Memory B cell (primary cell): ENCODE measurements at regions not wholly inside any gene's neighbourhood (a gene's known extent, or its start where the extent isn't known, plus 50 kb on each side); places are given as distances from the start of the nearest gene placed in this dataset.

Source experiments
- ATAC-seq: fragments of 150-1000 bp; cut with Tn5 transposase; 2 replicates; pipeline ENCODE4 v1.10.0; 2021; ENCODE audit warnings: low read depth, mild to moderate bottlenecking, moderate library complexity
- DNase-seq, 2 donors: peaks; one replicate each; pipeline ENCODE4 v3.0.0; 2022; ENCODE audit warnings: low spot score in 2 of 2
- H3K27ac Mint-ChIP-seq: one replicate; pipeline ENCODE4 v1.8.0; 2022; ENCODE audit warnings: mild to moderate bottlenecking, moderate library complexity, mixed read lengths
- H3K27me3 Mint-ChIP-seq: one replicate; pipeline ENCODE4 v1.8.0; 2022; ENCODE audit warnings: mixed read lengths
- H3K36me3 Mint-ChIP-seq: one replicate; pipeline ENCODE4 v1.8.0; 2022; ENCODE audit warnings: mild to moderate bottlenecking, mixed read lengths
- H3K4me1 Mint-ChIP-seq: one replicate; pipeline ENCODE4 v1.8.0; 2022; ENCODE audit warnings: mixed read lengths
- H3K4me3 Mint-ChIP-seq: one replicate; pipeline ENCODE4 v1.8.0; 2022; ENCODE audit warnings: mild to moderate bottlenecking, moderate library complexity, mixed read lengths
- H3K9me3 Mint-ChIP-seq: one replicate; pipeline ENCODE4 v1.8.0; 2022; ENCODE audit warnings: mixed read lengths

GRCh38 chr14:22478247-22478646 is 110.8 kb downstream of the DAD1 start:
- DNase-seq = no peak
- Mint-ChIP-seq H3K27me3 (peaks cover 5% of the 10 kb centered on the region), H3K4me1 (peaks cover 73% of the 10 kb centered on the region), H3K9me3 (no peaks in the 10 kb centered on the region), H3K27ac (peak overlapping the region; percentile 77), H3K4me3 (no peak overlapping the region), H3K36me3 (no peaks in the 10 kb centered on the region)
- no peak for ATAC-seq

DNA sequence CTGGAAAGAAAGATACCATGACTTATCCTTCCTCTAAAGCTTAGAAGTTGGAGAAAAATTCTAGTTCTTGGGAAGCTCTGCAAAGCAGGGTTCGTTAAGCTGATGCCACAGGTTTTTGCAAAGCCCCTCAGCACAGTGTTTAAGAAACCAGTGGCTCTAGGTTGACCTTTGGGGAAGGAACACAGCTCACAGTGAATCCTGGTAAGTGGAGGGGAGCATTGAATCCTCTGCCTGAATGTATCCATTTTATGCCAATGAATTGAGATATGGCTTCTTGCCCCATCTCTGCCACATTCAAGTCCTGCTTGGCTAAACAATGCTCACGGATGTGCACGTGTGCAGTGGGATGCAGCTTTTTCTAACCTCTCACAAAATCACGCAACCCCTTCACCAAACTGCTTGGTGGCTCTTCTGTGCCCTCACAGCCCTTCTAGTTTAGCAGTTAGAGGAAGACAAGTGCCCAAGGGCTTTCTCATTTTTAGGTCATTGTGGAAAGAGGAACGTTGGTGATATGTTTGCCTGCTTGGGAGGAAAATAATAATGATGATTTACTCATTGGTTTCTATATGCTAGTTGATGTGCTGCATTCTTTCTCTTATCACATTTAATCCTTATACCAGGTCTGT is 111.3 kb downstream of the DAD1 start:
- Mint-ChIP-seq H3K36me3 (no peaks in the 10 kb centered on the region), H3K9me3 (no peaks in the 10 kb centered on the region), H3K4me3 (peak overlapping the region; percentile 12), H3K4me1 (peaks cover 75% of the 10 kb centered on the region), H3K27ac (peak overlapping the region; percentile 77), H3K27me3 (peaks cover 5% of the 10 kb centered on the region)
- DNase-seq = no peak
- ATAC-seq = peak; percentile 10

DNA sequence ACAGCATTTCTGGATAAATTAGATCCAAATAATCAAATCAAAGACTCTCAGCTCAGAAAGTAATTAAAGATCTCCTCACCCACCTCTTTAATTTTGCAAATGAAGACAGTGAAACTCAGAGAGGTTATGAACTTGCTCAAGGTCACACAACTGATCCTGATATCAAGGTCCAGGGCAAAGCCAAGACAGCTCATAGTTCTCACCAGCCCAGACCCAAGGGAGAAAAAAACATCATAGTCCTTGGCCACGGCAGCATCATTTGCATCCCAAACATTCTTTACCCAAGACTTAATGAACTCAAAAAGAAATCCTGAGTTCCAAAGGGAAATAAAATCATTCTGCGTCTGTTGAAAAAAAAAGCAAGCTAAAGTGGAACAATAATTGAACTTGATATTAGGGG is 112.1 kb downstream of the DAD1 start:
- Mint-ChIP-seq H3K4me3 (no peak overlapping the region), H3K4me1 (peaks cover 69% of the 10 kb centered on the region), H3K27ac (peak overlapping the region; percentile 77), H3K9me3 (no peaks in the 10 kb centered on the region), H3K27me3 (peaks cover 4% of the 10 kb centered on the region), H3K36me3 (no peaks in the 10 kb centered on the region)
- ATAC-seq (no peak), DNase-seq (no peak)

- Mint-ChIP-seq H3K27ac (peak overlapping the region; percentile 77), H3K4me1 (peaks cover 65% of the 10 kb centered on the region), H3K36me3 (no peaks in the 10 kb centered on the region), H3K4me3 (no peak overlapping the region), H3K27me3 (peaks cover 4% of the 10 kb centered on the region), H3K9me3 (no peaks in the 10 kb centered on the region)
- ATAC-seq = no peak
- no peak for DNase-seq
Observed at GRCh38 chr14:22476005-22476751, 112.8 kb downstream of the DAD1 start.

- Mint-ChIP-seq H3K27me3 (peaks cover 5% of the 10 kb centered on the region), H3K4me1 (peaks cover 63% of the 10 kb centered on the region)
Observed at GRCh38 chr14:22475381-22475780, 113.6 kb downstream of the DAD1 start.

DNA sequence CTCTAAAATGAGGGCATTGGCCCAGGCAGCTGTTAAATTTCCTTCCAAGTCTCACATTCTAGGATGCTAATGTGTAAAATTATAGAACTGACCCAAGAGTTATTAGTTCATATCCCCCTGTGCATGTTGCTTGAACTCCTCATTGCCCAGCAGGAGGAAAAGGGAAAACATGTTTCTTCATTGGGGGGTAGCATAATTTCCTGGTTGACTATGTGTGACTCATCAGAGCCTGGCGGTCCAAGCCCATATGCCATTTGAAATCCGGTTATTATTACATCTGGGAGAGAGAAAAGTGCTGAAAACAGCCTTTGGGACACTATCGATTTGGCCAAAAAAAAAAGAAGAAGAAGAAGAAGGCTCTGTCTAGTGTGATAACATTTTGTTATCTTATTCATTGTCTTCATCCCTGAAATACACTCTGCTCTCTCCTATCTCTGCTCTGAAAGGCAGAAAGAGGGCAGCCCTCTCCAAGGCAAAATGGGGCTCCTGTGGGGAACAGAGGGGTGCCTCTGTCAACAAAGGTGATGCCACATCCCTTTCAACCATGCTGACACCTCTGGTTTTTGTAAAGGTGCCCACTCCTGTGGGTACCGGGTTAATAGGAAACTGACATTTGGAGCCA is 114.2 kb downstream of the DAD1 start:
- Mint-ChIP-seq H3K36me3 (no peaks in the 10 kb centered on the region), H3K27ac (peak overlapping the region; percentile 59), H3K27me3 (peaks cover 5% of the 10 kb centered on the region), H3K4me1 (peaks cover 60% of the 10 kb centered on the region), H3K4me3 (no peak overlapping the region), H3K9me3 (no peaks in the 10 kb centered on the region)
- ATAC-seq (no peak), DNase-seq (no peak)

More at GRCh38 chr14:22475381-22475780, 113.6 kb downstream of the DAD1 start:
- peak overlapping the region; percentile 59 for H3K27ac Mint-ChIP-seq
- DNase-seq (no peak), ATAC-seq (no peak)
- H3K36me3 Mint-ChIP-seq = no peaks in the 10 kb centered on the region
- H3K4me3 Mint-ChIP-seq = no peak overlapping the region
- H3K9me3 Mint-ChIP-seq = no peaks in the 10 kb centered on the region

GRCh38 chr14:22472935-22473854 is 115.8 kb downstream of the DAD1 start:
- ATAC-seq (peak; percentile 77), DNase-seq (peak; percentile 39 to 58)
- Mint-ChIP-seq H3K4me3 (no peak overlapping the region), H3K27me3 (peaks cover 3% of the 10 kb centered on the region), H3K27ac (peak overlapping the region; percentile 52), H3K9me3 (no peaks in the 10 kb centered on the region), H3K4me1 (peaks cover 56% of the 10 kb centered on the region), H3K36me3 (no peaks in the 10 kb centered on the region)

GRCh38 chr14:22472466-22472865 is 116.6 kb downstream of the DAD1 start:
- Mint-ChIP-seq H3K27me3 (peaks cover 3% of the 10 kb centered on the region), H3K4me3 (no peak overlapping the region), H3K36me3 (no peaks in the 10 kb centered on the region), H3K9me3 (no peaks in the 10 kb centered on the region), H3K4me1 (peaks cover 51% of the 10 kb centered on the region), H3K27ac (peak overlapping the region; percentile 52)
- DNase-seq (no peak), ATAC-seq (no peak)

DNA sequence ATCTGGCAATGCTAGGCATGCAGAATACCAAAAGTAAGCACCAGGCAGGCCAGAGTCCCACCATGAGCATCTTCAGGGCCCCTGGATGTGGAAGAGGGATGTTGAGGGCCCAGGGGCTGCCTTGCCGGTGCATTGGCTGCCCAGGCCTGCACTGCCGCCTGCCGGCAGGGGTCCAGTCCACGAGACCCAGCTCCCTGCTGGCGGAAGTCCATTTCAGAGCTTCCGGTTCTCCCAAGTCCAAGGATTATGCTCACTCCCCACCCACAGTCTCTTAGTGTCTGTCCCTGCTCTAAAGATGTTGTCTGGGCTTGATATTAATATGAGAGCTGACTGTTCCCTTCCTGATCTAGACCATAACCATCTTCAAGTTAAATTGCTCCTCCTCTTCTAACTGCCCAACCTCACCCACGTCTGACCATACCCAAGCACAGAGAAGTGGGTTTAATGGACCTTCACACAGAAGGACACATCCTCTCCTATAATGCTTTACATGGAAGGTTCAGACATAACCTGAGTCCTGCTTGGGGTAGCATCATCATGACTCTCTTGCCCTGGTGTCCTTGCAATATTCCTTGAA is 117.4 kb downstream of the DAD1 start:
- no peak overlapping the region for H3K4me3 Mint-ChIP-seq
- peaks cover 1% of the 10 kb centered on the region for H3K27me3 Mint-ChIP-seq
- no peaks in the 10 kb centered on the region for H3K36me3 Mint-ChIP-seq
- H3K27ac Mint-ChIP-seq = no peak overlapping the region
- peaks cover 45% of the 10 kb centered on the region for H3K4me1 Mint-ChIP-seq
- ATAC-seq (no peak), DNase-seq (no peak)
- no peaks in the 10 kb centered on the region for H3K9me3 Mint-ChIP-seq

- Mint-ChIP-seq H3K4me1 (peaks cover 42% of the 10 kb centered on the region), H3K36me3 (no peaks in the 10 kb centered on the region), H3K27me3 (peaks cover 1% of the 10 kb centered on the region), H3K27ac (peak overlapping the region; percentile 18), H3K9me3 (no peaks in the 10 kb centered on the region), H3K4me3 (peak overlapping the region; percentile 68)
- no peak for DNase-seq
- no peak for ATAC-seq
Observed at GRCh38 chr14:22469538-22470303, 119.3 kb downstream of the DAD1 start.

- Mint-ChIP-seq H3K36me3 (no peaks in the 10 kb centered on the region), H3K27ac (no peak overlapping the region), H3K27me3 (peaks cover 1% of the 10 kb centered on the region), H3K4me1 (peaks cover 45% of the 10 kb centered on the region), H3K9me3 (no peaks in the 10 kb centered on the region), H3K4me3 (no peak overlapping the region)
- DNase-seq (no peak), ATAC-seq (no peak)
Observed at GRCh38 chr14:22468830-22469229, 120.2 kb downstream of the DAD1 start.

GRCh38 chr14:22466491-22466890 is 122.5 kb downstream of the DAD1 start:
- Mint-ChIP-seq H3K27me3 (peaks cover 1% of the 10 kb centered on the region), H3K4me1 (peaks cover 32% of the 10 kb centered on the region), H3K36me3 (no peaks in the 10 kb centered on the region), H3K9me3 (no peaks in the 10 kb centered on the region), H3K4me3 (no peak overlapping the region), H3K27ac (no peak overlapping the region)
- ATAC-seq = no peak
- no peak for DNase-seq
